ENCODE measurements at regions not wholly inside any gene's neighbourhood (a gene's known extent, or its start where the extent isn't known, plus 50 kb on each side); places are given as distances from the start of the nearest gene placed in this dataset.

DNA sequence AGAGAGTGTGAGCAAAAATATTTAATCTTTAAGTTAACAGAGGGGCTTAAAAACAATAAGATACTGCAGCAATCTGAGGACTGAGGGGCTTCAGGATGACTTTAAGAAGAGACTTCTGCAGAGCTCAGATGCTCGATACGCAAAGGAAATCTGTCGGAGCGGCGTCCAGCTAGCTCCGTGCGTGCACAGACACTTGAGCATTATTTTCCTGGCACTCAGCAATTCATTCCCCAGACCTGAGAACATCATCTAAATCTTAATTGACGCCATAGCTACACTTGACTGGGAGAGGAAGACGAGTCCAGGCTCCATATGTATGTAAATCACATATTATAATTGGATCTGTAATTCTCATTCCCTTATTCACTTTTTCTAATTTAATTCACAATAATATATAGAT, 228.2 kb downstream of the SOD2 start:
- DNase-seq = no peak
- intact Hi-C loops (cut with DNase I; ENCODE audit: low total_unique reads) = no loop called here
- no peaks in the 10 kb centered on the region for H3K27me3 ChIP-seq
- no peak overlapping the region for H3K27ac ChIP-seq
- H3K36me3 ChIP-seq (ENCODE audit: low read depth, missing control alignments) = no peaks in the 10 kb centered on the region
- no peaks in the 10 kb centered on the region for H3K4me1 ChIP-seq
- WGBS, 2 donors = 77 to 86% methylated on average over 9 of the region's 9 CpGs
- no peaks in the 10 kb centered on the region for H3K9me3 ChIP-seq
- TF ChIP-seq, protein P1, sequence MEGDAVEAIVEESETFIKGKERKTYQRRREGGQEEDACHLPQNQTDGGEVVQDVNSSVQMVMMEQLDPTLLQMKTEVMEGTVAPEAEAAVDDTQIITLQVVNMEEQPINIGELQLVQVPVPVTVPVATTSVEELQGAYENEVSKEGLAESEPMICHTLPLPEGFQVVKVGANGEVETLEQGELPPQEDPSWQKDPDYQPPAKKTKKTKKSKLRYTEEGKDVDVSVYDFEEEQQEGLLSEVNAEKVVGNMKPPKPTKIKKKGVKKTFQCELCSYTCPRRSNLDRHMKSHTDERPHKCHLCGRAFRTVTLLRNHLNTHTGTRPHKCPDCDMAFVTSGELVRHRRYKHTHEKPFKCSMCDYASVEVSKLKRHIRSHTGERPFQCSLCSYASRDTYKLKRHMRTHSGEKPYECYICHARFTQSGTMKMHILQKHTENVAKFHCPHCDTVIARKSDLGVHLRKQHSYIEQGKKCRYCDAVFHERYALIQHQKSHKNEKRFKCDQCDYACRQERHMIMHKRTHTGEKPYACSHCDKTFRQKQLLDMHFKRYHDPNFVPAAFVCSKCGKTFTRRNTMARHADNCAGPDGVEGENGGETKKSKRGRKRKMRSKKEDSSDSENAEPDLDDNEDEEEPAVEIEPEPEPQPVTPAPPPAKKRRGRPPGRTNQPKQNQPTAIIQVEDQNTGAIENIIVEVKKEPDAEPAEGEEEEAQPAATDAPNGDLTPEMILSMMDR (IDR thresholded peaks at IDR 0.05) = no peak
- no peak overlapping the region for H3K4me3 ChIP-seq

DNA sequence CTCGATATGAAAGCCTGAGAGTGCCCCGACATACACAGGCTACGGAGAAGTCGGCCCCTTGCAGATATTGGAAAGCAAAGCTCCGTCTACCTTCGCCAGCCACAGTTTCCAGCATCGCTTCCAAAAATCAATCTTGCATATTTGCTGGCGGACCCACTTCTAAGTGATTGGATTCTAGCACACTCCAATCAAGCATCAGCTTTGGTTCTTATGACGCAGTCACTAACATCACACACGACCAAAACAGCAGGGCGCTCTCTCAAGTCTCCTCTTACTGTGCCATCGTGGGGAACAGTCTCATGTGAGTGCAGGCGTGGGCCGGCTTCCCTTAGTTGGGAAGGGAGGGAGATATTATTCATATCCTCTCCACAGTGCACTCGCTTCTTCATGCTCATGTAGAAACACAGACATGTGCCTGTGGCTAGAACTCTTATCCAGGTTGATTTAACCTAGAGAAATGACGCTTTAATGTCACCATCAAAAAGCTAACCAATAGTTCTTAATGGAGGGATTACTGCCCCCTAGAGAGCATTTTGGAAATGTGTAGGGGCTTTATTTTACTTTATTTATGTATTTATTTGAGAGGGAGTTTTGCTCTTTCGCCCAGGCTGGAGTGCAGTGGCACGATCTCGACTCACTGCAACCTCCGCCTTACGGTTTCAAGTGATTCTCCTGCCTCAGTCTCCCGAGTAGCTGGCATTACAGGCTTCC, 229.8 kb downstream of the SOD2 start:
- WGBS, 2 donors = 65 to 77% methylated on average over 22 of the region's 22 CpGs
- no peak for TF ChIP-seq POLR2A (IDR thresholded peaks at IDR 0.05)
- TF ChIP-seq, protein P1 (IDR thresholded peaks at IDR 0.05) = peak in 1 of 3 experiments; percentile 60
- Histone ChIP-seq H3K27ac (no peak overlapping the region), H3K9me3 (no peaks in the 10 kb centered on the region), H3K36me3 (ENCODE audit: low read depth, missing control alignments) (no peaks in the 10 kb centered on the region), H3K4me3 (peak overlapping the region in 1 of 2 donors; percentile 29), H3K4me1 (no peaks in the 10 kb centered on the region), H3K27me3 (no peaks in the 10 kb centered on the region)
- DNase-seq = no peak
- intact Hi-C loops (cut with DNase I; ENCODE audit: low total_unique reads) = no loop called here

DNA sequence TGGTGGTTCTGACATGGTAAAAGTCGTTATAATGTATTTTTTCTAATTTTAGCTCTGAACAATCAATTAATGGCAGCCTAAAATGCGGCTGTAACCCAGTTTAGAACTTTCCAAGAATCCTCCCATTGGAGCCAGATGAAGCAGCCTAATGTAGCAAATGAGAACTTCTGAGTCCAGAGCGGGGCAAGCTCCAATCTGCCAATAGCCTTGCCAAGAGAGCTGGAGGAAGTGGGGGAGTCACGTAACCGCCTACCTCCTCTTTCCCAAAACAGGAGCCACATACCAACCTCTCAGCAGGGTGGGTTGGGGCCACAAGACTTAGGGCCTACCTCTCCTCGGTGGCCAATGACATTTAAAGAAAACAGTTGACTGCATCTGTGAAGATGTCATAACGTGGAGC, 230.6 kb downstream of the SOD2 start:
- Histone ChIP-seq H3K36me3 (ENCODE audit: low read depth, missing control alignments) (no peaks in the 10 kb centered on the region), H3K9me3 (no peaks in the 10 kb centered on the region), H3K27ac (no peak overlapping the region), H3K27me3 (no peaks in the 10 kb centered on the region), H3K4me3 (peak overlapping the region in 1 of 2 donors; percentile 29), H3K4me1 (no peaks in the 10 kb centered on the region)
- no peak for TF ChIP-seq POLR2A (IDR thresholded peaks at IDR 0.05)
- TF ChIP-seq, protein P1 (IDR thresholded peaks at IDR 0.05) = no peak
- intact Hi-C loops (cut with DNase I; ENCODE audit: low total_unique reads) = no loop called here
- no peak for DNase-seq
- WGBS, 2 donors = 48 to 62% methylated on average over 7 of the region's 7 CpGs

DNA sequence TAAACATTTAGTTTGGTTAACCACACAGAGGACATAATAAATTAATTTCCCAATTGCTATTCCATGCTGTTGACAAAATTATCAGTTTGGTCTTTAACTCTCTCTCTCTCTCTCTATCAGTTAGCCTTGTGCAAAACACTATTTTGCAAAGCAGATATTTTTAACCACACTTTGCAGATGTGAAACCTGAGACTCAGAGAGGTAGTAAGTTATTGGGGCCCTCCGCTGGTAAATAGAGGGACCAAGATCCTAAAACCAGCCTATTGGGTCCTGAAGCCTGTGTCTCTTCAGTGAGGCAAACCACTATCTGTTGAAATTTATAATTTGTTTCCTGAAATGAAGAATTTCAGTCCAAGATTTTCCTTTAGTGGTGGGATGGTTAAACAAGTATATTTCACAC, 231.0 kb downstream of the SOD2 start:
- H3K4me1 ChIP-seq = no peaks in the 10 kb centered on the region
- no peak overlapping the region for H3K27ac ChIP-seq
- TF ChIP-seq POLR2A (IDR thresholded peaks at IDR 0.05) = no peak
- TF ChIP-seq, protein P1 (IDR thresholded peaks at IDR 0.05) = no peak
- no peak overlapping the region for H3K4me3 ChIP-seq
- 80 to 85% methylated on average over 1 of the region's 1 CpG for WGBS, 2 donors
- intact Hi-C loops (cut with DNase I; ENCODE audit: low total_unique reads) = no loop called here
- H3K27me3 ChIP-seq = no peaks in the 10 kb centered on the region
- no peaks in the 10 kb centered on the region for H3K9me3 ChIP-seq
- no peaks in the 10 kb centered on the region for H3K36me3 ChIP-seq (ENCODE audit: low read depth, missing control alignments)
- DNase-seq = no peak

DNA sequence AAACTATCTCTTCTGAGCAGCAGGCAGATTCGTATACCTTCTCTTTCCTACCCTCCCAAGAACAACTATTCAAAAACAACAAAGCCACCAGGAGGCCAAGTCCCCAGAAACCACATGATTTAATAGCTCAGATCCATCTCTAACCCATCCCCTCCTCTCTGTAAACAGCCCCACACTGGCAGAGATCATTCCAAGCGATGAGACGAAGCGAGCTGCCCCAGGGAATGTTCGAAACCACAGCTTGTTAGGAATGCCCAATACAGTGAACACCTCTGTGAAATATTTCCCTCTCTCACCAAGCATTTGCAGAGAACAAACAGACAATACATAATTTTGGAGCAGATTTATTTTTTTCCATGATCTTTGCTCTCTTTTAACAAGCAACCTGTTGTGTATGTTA, 231.8 kb downstream of the SOD2 start:
- intact Hi-C loops (cut with DNase I; ENCODE audit: low total_unique reads) = no loop called here
- H3K4me3 ChIP-seq = no peak overlapping the region

More for the DNA sequence above, 231.8 kb downstream of the SOD2 start:
- Histone ChIP-seq H3K9me3 (no peaks in the 10 kb centered on the region), H3K36me3 (ENCODE audit: low read depth, missing control alignments) (no peaks in the 10 kb centered on the region), H3K27me3 (no peaks in the 10 kb centered on the region), H3K4me1 (no peaks in the 10 kb centered on the region), H3K27ac (no peak overlapping the region)
- TF ChIP-seq, protein P1 (IDR thresholded peaks at IDR 0.05) = no peak
- DNase-seq = no peak
- WGBS, 2 donors = 72 to 75% methylated on average over 5 of the region's 5 CpGs
